HG03097 (cell line): ENCODE measurements at regions not wholly inside any gene's neighbourhood (a gene's known extent, or its start where the extent isn't known, plus 50 kb on each side); places are given as distances from the start of the nearest gene placed in this dataset.

Experiments used
- ATAC-seq: cut with Tn5 transposase; IDR thresholded peaks from one replicate; pipeline ENCODE4 v1.9.1; 2021; ENCODE audit not compliant: unreplicated experiment, low FRiP score

- ATAC-seq, result no peak
Observed at GRCh38 chr15:70357453-70357852, 259.7 kb upstream of the TLE3 start.

DNA sequence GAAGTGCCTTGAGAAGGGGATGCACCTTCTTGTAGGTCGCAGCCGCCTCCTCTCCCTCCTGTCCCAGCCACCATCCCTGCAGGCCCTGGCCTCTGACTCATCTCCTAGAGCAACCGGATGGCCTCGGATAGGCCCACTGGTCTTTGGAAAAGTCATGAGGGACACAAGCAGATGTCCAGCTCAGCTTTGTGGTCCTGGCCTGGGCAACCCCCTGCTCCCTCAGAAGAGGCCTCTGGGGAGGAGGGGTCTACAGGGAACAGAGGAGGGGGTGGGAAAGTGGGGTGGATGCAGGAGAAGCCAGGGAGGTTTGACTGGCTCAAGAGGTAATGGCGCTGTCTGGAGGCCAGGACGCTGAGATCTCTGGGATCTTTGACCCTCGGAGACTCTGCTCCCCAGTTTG lies 259.2 kb upstream of the TLE3 start:
- ATAC-seq, result no peak

DNA sequence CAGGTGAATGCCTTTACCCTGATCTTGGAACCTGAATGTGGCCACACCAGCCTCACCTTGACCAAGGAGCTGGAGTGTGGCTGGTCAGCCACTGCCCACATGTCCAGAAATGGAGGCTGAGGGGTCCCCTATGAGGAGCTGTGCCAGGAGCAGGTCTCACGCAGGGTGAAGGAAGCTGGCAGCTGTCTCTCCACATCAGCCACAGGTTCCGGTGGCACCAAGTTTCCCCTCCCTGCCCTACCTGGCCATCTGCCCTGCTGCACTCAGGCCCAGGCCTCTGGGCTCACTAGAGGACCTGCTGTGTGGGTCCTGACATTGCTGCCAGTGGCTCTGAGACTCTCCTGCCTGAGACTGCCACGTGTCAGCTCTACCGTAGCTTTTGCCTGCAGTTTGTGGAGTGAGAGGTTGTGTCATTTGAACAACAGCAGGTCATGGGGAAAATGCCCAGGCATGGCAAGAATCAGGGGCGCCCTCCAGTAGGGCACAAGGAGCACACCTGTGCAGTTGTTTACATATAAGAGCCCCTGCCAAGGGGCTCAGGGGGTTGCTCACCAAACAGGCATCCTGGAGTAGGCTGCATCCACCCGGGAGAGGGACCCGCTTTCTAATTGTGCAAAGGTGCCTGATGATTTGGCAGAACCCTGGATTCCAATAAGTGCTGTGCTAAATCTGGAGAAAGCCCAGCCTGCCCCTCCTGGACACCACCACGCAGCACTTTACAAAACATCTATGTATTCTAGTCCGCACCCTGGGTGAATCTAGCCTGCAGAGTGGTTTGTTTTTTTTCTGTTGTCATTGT lies 258.5 kb upstream of the TLE3 start:
- no peak for ATAC-seq

GRCh38 chr15:70355275-70355795 lies 257.6 kb upstream of the TLE3 start:
- no peak for ATAC-seq

DNA sequence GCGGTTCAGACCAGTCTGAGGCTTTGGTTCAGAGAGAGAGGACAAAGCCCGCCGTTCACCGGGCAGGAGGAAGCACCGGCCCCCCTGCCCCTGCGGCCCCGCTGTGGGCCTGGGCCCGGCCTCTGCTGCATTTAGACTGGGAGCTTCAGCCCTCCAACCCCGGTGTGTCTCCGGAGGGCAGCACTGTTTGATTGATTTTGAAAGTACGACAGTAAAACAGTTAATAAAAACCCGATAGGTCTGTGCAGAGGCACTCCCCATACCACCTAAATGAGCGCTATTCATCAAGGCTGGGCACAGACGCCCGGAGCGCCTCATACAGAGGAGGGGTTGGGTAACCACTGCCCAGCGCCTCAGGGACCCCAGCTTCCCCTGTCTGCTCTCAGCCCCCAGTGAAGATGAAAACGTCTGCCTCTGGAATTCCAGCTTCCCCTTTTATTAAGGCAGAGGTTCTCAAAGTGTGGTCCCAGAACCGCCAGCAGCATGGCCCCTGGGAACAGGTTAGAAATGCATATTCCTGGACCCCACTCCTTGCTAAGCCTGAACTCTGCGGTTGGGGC lies 256.7 kb upstream of the TLE3 start:
- no peak for ATAC-seq

GRCh38 chr15:70353606-70354345 lies 256.1 kb upstream of the TLE3 start:
- no peak for ATAC-seq

DNA sequence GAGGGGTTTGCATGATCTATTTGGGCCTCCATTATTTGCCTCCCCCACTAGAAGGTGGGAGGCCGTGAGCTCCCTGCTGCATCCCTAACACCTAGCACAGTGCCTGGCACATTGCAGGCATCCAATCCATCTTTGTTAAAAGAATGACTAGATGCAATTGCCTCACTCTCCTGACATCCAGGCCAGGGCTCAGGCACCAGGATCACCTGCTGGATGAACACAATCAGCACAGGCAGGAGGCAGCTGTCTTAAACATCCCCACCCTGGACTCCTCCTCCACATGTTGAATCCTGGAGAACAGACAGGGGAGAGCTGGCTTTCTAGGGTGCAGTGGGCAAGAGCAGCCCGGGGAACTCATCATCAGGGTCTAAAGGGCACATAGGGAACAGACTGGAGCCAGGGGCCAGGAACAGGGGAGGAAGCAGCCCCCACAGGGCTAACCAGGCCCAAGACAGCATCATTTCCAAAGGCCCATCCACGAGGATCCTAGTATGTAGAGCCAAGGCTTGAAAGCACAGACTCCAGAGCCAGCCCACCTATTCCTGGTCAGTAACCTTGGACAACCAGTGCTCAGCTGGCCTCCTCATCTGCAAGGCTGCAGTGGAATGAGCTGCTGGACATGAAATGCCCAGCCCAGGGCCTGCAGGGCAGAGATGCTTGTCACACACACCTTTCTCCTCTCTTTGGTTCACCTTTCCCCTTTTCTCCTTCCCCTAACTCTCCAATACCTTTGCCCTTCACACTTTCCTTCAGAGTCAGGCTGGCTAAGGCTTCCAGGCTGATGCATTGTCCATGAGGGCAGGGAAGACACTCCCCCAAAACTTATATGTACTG lies 254.4 kb upstream of the TLE3 start:
- no peak for ATAC-seq

- ATAC-seq, result no peak
Observed at GRCh38 chr15:70351391-70351790, 253.7 kb upstream of the TLE3 start.

GRCh38 chr15:70348581-70349344 lies 251.0 kb upstream of the TLE3 start:
- no peak for ATAC-seq

DNA sequence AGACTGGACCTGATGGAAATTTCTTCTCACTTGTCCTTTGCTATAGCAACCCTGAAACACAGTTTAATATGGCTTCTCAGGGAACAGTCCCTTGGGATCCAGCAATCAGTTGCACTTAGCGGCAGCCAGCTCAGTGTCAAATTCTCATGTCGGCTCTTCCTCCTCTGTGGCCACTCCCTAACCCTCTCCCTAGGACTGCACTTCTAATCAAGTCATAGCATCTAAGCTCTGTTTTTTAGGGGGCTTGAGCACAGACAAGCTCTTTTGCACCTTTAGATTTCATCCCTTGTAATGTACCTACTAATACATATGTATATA lies 250.5 kb upstream of the TLE3 start:
- ATAC-seq, result no peak

DNA sequence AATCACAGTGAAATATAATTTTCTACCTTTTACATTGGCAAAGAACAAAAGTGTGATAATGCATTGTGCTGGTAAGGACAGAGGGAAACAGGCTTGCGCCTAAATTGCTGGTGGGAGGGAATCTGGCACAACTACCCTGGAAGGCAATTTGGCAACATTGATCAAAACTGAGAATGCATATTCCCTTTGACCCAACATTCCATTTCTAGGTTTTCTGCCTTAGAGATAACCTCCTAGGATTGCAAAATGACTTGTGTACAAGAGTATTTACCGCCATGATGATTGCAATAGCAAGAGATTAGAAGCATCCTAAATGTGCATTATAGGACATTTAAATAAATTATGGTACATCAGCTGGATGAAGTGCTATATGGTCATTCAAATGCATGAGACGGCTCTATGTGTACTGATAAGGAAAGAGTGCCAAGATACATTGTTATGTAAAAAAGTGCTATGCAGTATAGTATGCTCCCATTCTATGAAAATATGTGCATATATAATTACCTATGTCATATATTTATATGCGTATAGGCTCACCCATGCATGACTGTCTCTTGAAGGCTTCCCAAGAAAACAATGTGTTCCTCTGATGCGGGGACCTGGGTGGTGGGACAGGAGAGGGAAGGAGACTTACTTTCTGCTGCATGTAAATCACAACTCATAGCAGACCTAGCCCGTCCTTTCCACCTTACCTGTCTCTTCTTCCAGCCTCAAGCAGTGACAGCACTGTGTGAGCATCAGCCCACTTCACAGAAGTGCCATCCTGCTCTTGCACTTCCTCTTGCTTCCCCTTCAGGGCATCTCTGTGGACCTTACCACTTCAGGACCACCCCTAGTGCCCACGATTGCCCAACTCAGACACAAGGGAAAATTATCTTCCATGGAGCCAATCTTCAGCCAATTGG lies 249.9 kb upstream of the TLE3 start:
- ATAC-seq, result no peak

DNA sequence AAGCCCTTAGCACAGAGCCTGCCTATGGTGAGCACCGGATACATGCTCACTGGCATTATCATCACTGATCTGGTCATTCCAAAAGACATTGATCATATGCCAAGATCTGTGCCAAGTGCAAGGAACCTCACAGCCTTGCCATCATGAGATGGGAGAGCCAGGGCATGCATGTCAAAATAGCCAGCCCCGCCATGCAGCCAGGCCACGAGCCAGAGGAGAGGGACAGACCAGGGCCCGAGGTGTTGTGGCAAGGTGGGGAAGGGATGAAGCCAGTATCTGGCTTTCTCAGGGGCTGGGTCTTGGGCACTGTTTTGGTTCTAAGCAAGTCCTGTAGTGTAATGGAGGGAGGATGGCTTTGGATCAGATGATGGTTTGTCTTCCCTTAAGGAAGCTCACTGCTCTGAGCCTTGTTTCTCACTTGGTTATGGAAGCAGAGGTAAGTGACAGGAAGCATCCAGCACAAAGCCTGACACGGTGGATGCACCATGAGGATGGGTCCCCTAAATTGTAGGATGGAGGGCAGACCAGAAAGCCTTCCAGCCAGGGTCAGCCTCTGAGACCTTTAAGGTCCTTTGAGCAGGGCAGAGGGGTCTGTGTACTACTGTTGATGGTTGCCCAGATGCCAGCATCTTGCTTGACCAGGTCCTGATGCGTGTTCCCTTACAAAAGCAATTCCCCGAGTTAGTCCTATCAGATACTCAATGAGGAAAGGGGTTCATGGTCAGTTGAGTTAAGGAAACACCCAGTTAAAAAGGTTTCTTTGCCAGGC lies 247.7 kb upstream of the TLE3 start:
- ATAC-seq, result no peak

GRCh38 chr15:70344666-70345065 lies 246.9 kb upstream of the TLE3 start:
- no peak for ATAC-seq

DNA sequence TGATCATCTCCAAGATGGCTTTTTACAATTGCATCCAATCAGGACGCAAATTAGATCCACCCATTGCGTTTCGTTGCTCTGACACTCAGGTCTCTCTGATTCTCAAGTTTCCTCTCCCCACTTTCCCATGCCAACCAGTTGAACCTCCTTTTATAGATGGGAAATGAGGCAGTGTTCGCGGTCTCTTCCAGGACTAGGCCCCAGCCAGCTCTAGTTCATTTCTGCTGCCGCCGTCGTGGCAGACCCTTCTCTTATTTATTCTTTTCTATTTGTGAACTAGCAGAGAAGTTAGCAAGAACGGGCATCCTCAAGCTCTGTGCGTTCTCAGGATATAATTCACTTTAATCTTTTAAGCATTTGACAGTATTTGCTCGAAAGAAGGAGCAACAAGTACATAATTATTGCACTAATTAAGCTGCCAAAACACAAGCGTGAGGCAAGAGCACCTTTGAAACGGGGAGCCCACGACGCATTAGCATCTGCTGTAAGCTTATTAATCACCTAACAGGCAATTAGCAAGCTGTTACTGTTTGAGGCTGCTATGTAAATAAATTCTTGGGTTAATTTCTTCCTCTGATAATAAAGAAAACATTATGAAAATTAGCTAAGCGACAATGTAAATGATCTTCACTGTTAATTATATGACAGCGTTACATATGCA lies 246.4 kb upstream of the TLE3 start:
- no peak for ATAC-seq

DNA sequence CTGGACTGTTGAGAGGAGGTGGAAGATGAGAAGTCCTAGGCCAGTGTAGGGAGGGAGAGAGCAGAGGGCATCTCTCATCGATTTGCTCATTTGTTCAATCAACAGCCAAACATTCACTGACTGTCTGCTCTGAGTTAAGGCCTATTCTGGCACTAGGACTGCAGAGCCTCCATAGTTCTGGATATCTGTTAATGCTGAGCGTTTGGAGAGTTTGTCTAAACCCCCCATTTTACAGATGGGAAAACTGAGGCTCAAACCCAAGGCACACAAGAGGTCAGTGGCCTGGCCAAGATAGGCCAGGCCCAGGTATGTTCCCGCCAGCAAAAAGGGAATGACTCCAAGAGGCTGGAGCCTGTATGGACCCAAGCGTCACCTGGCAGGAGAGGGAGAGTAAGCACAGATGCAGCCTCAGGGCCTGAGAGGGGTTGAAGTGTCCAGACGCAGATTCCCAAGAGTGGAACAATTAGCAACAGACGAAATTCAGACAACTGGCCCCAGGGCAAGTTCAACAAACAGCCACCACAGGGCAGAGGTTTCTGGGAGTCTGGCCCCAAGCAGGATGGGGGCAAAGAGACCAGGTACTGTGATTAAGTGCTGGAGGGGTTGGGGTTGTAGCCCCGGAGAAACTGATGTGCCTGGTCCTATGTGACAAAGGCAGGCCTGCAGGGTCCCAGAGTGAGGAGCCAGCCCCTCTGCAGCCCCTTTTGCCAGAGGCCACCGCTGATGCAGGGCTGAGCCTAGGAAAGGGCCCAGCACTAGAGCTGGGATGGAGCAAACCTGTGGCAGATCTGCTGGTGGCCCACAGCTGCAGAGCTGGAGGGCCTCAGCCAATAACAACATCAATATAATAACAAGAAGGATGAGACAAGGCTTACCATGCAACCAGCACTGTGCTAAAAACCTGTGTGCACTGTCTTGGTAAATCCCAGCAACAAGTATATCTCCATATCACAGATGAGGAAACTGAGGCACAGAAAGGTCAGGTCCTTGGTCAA lies 245.1 kb upstream of the TLE3 start:
- no peak for ATAC-seq

- no peak for ATAC-seq
Observed at GRCh38 chr15:70342141-70342540, 244.4 kb upstream of the TLE3 start.

- ATAC-seq, result no peak
Observed at GRCh38 chr15:70341566-70341965, 243.8 kb upstream of the TLE3 start.
